HG02678 (cell line): ENCODE measurements at regions not wholly inside any gene's neighbourhood (a gene's known extent, or its start where the extent isn't known, plus 50 kb on each side); places are given as distances from the start of the nearest gene placed in this dataset.
"Not testable (repeated sequence)": the region's sequence is repeated elsewhere in the genome, so short reads cannot be mapped to it uniquely, and the experiment has no call there.

ENCODE experiments used
- ATAC-seq: cut with Tn5 transposase; IDR thresholded peaks from one replicate; pipeline ENCODE4 v1.9.1; 2021; ENCODE audit warnings: mild to moderate bottlenecking, moderate library complexity; ENCODE audit not compliant: unreplicated experiment

GRCh38 chr5:167916706-167917105 is 374.7 kb upstream of the WWC1 start:
- ATAC-seq, result no peak

- ATAC-seq, result no peak
Measured at GRCh38 chr5:167918184-167918812, 373.1 kb upstream of the WWC1 start.

- no peak for ATAC-seq
Measured at GRCh38 chr5:167918813-167919483, 372.5 kb upstream of the WWC1 start.

- no peak for ATAC-seq
Measured at GRCh38 chr5:167920589-167920988, 370.9 kb upstream of the WWC1 start.

- no peak for ATAC-seq
Measured at GRCh38 chr5:167921796-167922195, 369.6 kb upstream of the WWC1 start.

- ATAC-seq, result no peak
Measured at GRCh38 chr5:167923396-167923795, 368.0 kb upstream of the WWC1 start.

GRCh38 chr5:167929841-167930240 is 361.6 kb upstream of the WWC1 start:
- ATAC-seq, result no peak

GRCh38 chr5:167934551-167934971 is 356.9 kb upstream of the WWC1 start:
- no peak for ATAC-seq

- no peak for ATAC-seq
Measured at GRCh38 chr5:167936022-167936421, 355.4 kb upstream of the WWC1 start.

- ATAC-seq, result no peak
Measured at GRCh38 chr5:167936944-167937634, 354.4 kb upstream of the WWC1 start.

GRCh38 chr5:167937635-167937998 is 353.8 kb upstream of the WWC1 start:
- no peak for ATAC-seq

- no peak for ATAC-seq
Measured at GRCh38 chr5:167939686-167940085, 351.8 kb upstream of the WWC1 start.

GRCh38 chr5:167940911-167941310 is 350.5 kb upstream of the WWC1 start:
- ATAC-seq, result no peak

GRCh38 chr5:167941556-167941955 is 349.9 kb upstream of the WWC1 start:
- not testable (repeated sequence) for ATAC-seq

- ATAC-seq, result no peak
Measured at GRCh38 chr5:167943343-167943742, 348.1 kb upstream of the WWC1 start.

- ATAC-seq, result no peak
Measured at GRCh38 chr5:167944121-167944852, 347.2 kb upstream of the WWC1 start.

GRCh38 chr5:167945542-167946384 is 345.7 kb upstream of the WWC1 start:
- ATAC-seq, result no peak

GRCh38 chr5:167947306-167947705 is 344.1 kb upstream of the WWC1 start:
- ATAC-seq, result no peak

GRCh38 chr5:167948251-167948650 is 343.2 kb upstream of the WWC1 start:
- no peak for ATAC-seq

- no peak for ATAC-seq
Measured at GRCh38 chr5:167949435-167949834, 342.0 kb upstream of the WWC1 start.
